ENCODE measurements at regions not wholly inside any gene's neighbourhood (a gene's known extent, or its start where the extent isn't known, plus 50 kb on each side); places are given as distances from the start of the nearest gene placed in this dataset.

DNA sequence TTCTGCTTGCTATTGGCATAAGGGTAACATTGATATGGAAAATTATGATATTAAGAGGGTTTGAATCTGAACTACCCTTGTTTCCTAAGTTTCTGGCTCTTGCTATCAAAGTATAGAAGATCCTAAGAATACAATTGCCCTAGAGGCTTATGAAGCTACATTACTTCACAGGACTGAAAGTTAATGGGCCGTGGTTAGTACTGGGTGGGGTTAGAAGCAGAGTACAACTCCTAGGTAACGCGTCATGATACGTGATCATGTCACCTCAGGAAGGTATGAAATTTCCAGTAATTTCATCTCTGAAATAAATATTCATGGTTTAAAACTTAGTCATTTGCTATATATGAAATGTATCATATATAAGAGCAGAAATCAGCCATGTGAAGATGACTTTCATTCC is 743.8 kb upstream of the NEGR1 start:
- Histone ChIP-seq H2AFZ (ENCODE audit: low read length) (no peak overlapping the region), H3K9me3 (replicated peaks in 1 of 2; ENCODE audit: control insufficient read depth in 2 of 2, insufficient read depth in 1 of 2, low read depth in 1 of 2, low read length in 2 of 2) (no peaks in the 10 kb centered on the region), H4K91ac (ENCODE audit: low read depth, low read length, poor library complexity) (no peak overlapping the region), H3K4me1 (ENCODE audit: control insufficient read depth in 2 of 2, insufficient read depth in 1 of 2, low read depth in 1 of 2, low read length in 2 of 2) (no peaks in the 10 kb centered on the region), H3K79me1 (ENCODE audit: low read depth, low read length) (no peaks in the 10 kb centered on the region), H3K4me3 (ENCODE audit: low read length in 2 of 2) (no peak overlapping the region), H2BK12ac (ENCODE audit: low read length) (no peak overlapping the region), H3K23ac (ENCODE audit: low read depth, low read length, poor library complexity) (no peak overlapping the region), H3K18ac (ENCODE audit: low read length) (no peak overlapping the region), H4K8ac (ENCODE audit: low read depth, low read length) (no peak overlapping the region), H3K4ac (ENCODE audit: low read length) (no peak overlapping the region), H2BK120ac (ENCODE audit: low read depth, low read length) (no peak overlapping the region), H3K36me3 (replicated peaks in 1 of 2; ENCODE audit: control insufficient read depth in 2 of 2, insufficient read depth in 2 of 2, low read length in 2 of 2) (no peaks in the 10 kb centered on the region), H2AK5ac (ENCODE audit: low read depth, low read length) (no peak overlapping the region), H2BK5ac (ENCODE audit: low read length) (no peak overlapping the region), H3K9ac (ENCODE audit: low read depth, low read length, poor library complexity) (no peak overlapping the region), H2BK15ac (ENCODE audit: low read length) (no peak overlapping the region), H3K27ac (replicated peaks; ENCODE audit: low read length) (no peak overlapping the region), H3K4me2 (ENCODE audit: insufficient read depth, low read length, poor library complexity, severe bottlenecking) (no peak overlapping the region), H3K27me3 (ENCODE audit: control insufficient read depth in 3 of 3, insufficient read depth in 3 of 3, low read depth in 1 of 3, low read length in 3 of 3) (no peaks in the 10 kb centered on the region), H3K14ac (ENCODE audit: low read length) (no peak overlapping the region)
- WGBS, 2 donors (ENCODE audit: extremely low coverage in 2 of 2, insufficient read length in 2 of 2, insufficient replicate concordance in 1 of 2), result no CpG with 5 or more reads among the region's 4 CpGs
- no peak for DNase-seq (ENCODE audit: low spot score)

DNA sequence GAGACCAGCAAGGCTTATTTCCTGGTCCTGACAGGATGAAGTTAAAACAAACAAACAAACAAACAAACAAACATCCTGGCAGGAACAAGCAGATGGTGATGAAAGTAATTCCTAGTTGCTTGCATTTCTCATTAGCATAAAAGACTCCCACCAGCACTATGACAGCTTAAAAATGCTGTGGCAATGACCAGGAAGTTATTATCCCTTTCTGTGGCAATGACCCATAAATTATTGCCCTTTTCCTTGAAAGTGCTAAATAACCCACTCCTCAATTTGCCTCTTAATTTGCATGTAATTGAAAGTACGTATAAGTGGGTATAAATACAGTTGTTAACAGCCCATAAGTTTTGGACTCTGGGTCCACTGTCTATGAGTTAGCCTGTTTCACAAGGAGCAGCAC is 727.6 kb upstream of the NEGR1 start:
- Histone ChIP-seq H2AK5ac (ENCODE audit: low read depth, low read length) (no peak overlapping the region), H4K91ac (ENCODE audit: low read depth, low read length, poor library complexity) (no peak overlapping the region), H2BK5ac (ENCODE audit: low read length) (no peak overlapping the region), H3K18ac (ENCODE audit: low read length) (no peak overlapping the region), H3K4ac (ENCODE audit: low read length) (no peak overlapping the region), H3K4me3 (ENCODE audit: low read length in 2 of 2) (no peak overlapping the region), H3K4me1 (ENCODE audit: control insufficient read depth in 2 of 2, insufficient read depth in 1 of 2, low read depth in 1 of 2, low read length in 2 of 2) (peaks cover 0 to 4% of the 10 kb centered on the region in 2 donors), H3K79me1 (ENCODE audit: low read depth, low read length) (no peaks in the 10 kb centered on the region), H3K4me2 (ENCODE audit: insufficient read depth, low read length, poor library complexity, severe bottlenecking) (no peak overlapping the region), H3K27me3 (ENCODE audit: control insufficient read depth in 3 of 3, insufficient read depth in 3 of 3, low read depth in 1 of 3, low read length in 3 of 3) (no peaks in the 10 kb centered on the region), H3K14ac (ENCODE audit: low read length) (no peak overlapping the region), H3K9me3 (replicated peaks in 1 of 2; ENCODE audit: control insufficient read depth in 2 of 2, insufficient read depth in 1 of 2, low read depth in 1 of 2, low read length in 2 of 2) (no peaks in the 10 kb centered on the region), H2BK12ac (ENCODE audit: low read length) (no peak overlapping the region), H2BK15ac (ENCODE audit: low read length) (no peak overlapping the region), H3K9ac (ENCODE audit: low read depth, low read length, poor library complexity) (no peak overlapping the region), H3K23ac (ENCODE audit: low read depth, low read length, poor library complexity) (no peak overlapping the region), H2BK120ac (ENCODE audit: low read depth, low read length) (no peak overlapping the region), H3K27ac (replicated peaks; ENCODE audit: low read length) (no peak overlapping the region), H3K36me3 (replicated peaks in 1 of 2; ENCODE audit: control insufficient read depth in 2 of 2, insufficient read depth in 2 of 2, low read length in 2 of 2) (no peaks in the 10 kb centered on the region), H2AFZ (ENCODE audit: low read length) (no peak overlapping the region), H4K8ac (ENCODE audit: low read depth, low read length) (no peak overlapping the region)
- no peak for DNase-seq (ENCODE audit: low spot score)
- no CpG with 5 or more reads among the region's 1 CpG for WGBS, 2 donors (ENCODE audit: extremely low coverage in 2 of 2, insufficient read length in 2 of 2, insufficient replicate concordance in 1 of 2)

- Histone ChIP-seq H3K4me3 (ENCODE audit: low read length in 2 of 2) (no peak overlapping the region), H3K18ac (ENCODE audit: low read length) (no peak overlapping the region), H2AFZ (ENCODE audit: low read length) (no peak overlapping the region), H2BK12ac (ENCODE audit: low read length) (no peak overlapping the region), H2BK120ac (ENCODE audit: low read depth, low read length) (no peak overlapping the region), H2AK5ac (ENCODE audit: low read depth, low read length) (no peak overlapping the region), H3K4me1 (ENCODE audit: control insufficient read depth in 2 of 2, insufficient read depth in 1 of 2, low read depth in 1 of 2, low read length in 2 of 2) (peaks cover 0 to 4% of the 10 kb centered on the region in 2 donors), H3K23ac (ENCODE audit: low read depth, low read length, poor library complexity) (no peak overlapping the region), H4K8ac (ENCODE audit: low read depth, low read length) (no peak overlapping the region), H3K9me3 (replicated peaks in 1 of 2; ENCODE audit: control insufficient read depth in 2 of 2, insufficient read depth in 1 of 2, low read depth in 1 of 2, low read length in 2 of 2) (no peaks in the 10 kb centered on the region), H3K14ac (ENCODE audit: low read length) (no peak overlapping the region), H3K4me2 (ENCODE audit: insufficient read depth, low read length, poor library complexity, severe bottlenecking) (no peak overlapping the region), H3K79me1 (ENCODE audit: low read depth, low read length) (no peaks in the 10 kb centered on the region), H3K27me3 (ENCODE audit: control insufficient read depth in 3 of 3, insufficient read depth in 3 of 3, low read depth in 1 of 3, low read length in 3 of 3) (no peaks in the 10 kb centered on the region), H3K9ac (ENCODE audit: low read depth, low read length, poor library complexity) (no peak overlapping the region), H3K36me3 (replicated peaks in 1 of 2; ENCODE audit: control insufficient read depth in 2 of 2, insufficient read depth in 2 of 2, low read length in 2 of 2) (no peaks in the 10 kb centered on the region), H3K4ac (ENCODE audit: low read length) (no peak overlapping the region), H3K27ac (replicated peaks; ENCODE audit: low read length) (no peak overlapping the region), H2BK5ac (ENCODE audit: low read length) (no peak overlapping the region), H4K91ac (ENCODE audit: low read depth, low read length, poor library complexity) (no peak overlapping the region), H2BK15ac (ENCODE audit: low read length) (no peak overlapping the region)
- no peak for DNase-seq (ENCODE audit: low spot score)
- no CpG with 5 or more reads among the region's 1 CpG for WGBS, 2 donors (ENCODE audit: extremely low coverage in 2 of 2, insufficient read length in 2 of 2, insufficient replicate concordance in 1 of 2)
Observed at GRCh38 chr1:73009311-73009710, 727.0 kb upstream of the NEGR1 start.

DNA sequence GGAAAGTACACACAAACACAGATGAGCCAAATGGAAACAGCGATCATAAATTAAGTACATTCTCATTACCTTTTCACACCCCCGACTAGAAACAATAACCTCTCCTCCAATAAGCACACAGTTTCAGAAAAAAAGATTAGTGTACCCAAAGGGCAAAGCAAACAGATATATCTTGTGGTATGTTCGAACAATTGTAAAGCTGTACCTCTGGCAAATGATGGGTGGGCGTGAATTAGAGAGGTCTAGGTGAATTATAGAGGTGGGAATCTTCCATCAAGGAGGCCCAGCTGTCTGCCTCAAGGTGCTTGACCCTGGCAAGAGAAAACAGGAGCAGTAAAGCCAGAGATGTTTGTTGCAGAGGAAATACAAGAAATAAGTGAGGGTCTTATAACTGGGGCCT is 715.3 kb upstream of the NEGR1 start:
- WGBS, 2 donors (ENCODE audit: extremely low coverage in 2 of 2, insufficient read length in 2 of 2, insufficient replicate concordance in 1 of 2), result no CpG with 5 or more reads among the region's 4 CpGs
- H3K9me3 ChIP-seq (replicated peaks in 1 of 2; ENCODE audit: control insufficient read depth in 2 of 2, insufficient read depth in 1 of 2, low read depth in 1 of 2, low read length in 2 of 2), result peaks cover 0 to 3% of the 10 kb centered on the region in 2 donors

More for the DNA sequence above, 715.3 kb upstream of the NEGR1 start:
- Histone ChIP-seq H4K8ac (ENCODE audit: low read depth, low read length) (no peak overlapping the region), H3K79me1 (ENCODE audit: low read depth, low read length) (no peaks in the 10 kb centered on the region), H3K4me2 (ENCODE audit: insufficient read depth, low read length, poor library complexity, severe bottlenecking) (no peak overlapping the region), H3K4me3 (ENCODE audit: low read length in 2 of 2) (no peak overlapping the region), H4K91ac (ENCODE audit: low read depth, low read length, poor library complexity) (no peak overlapping the region), H2AK5ac (ENCODE audit: low read depth, low read length) (no peak overlapping the region), H3K27ac (replicated peaks; ENCODE audit: low read length) (no peak overlapping the region), H3K36me3 (replicated peaks in 1 of 2; ENCODE audit: control insufficient read depth in 2 of 2, insufficient read depth in 2 of 2, low read length in 2 of 2) (no peaks in the 10 kb centered on the region), H3K27me3 (ENCODE audit: control insufficient read depth in 3 of 3, insufficient read depth in 3 of 3, low read depth in 1 of 3, low read length in 3 of 3) (no peaks in the 10 kb centered on the region), H3K4ac (ENCODE audit: low read length) (no peak overlapping the region), H2AFZ (ENCODE audit: low read length) (no peak overlapping the region), H2BK120ac (ENCODE audit: low read depth, low read length) (no peak overlapping the region), H3K18ac (ENCODE audit: low read length) (no peak overlapping the region), H3K23ac (ENCODE audit: low read depth, low read length, poor library complexity) (no peak overlapping the region), H2BK15ac (ENCODE audit: low read length) (no peak overlapping the region), H2BK12ac (ENCODE audit: low read length) (no peak overlapping the region), H2BK5ac (ENCODE audit: low read length) (no peak overlapping the region), H3K9ac (ENCODE audit: low read depth, low read length, poor library complexity) (no peak overlapping the region), H3K14ac (ENCODE audit: low read length) (no peak overlapping the region), H3K4me1 (ENCODE audit: control insufficient read depth in 2 of 2, insufficient read depth in 1 of 2, low read depth in 1 of 2, low read length in 2 of 2) (no peaks in the 10 kb centered on the region)
- DNase-seq (ENCODE audit: low spot score), result no peak
